Stomach smooth muscle (tissue), 2 donors: ENCODE measurements at regions not wholly inside any gene's neighbourhood (a gene's known extent, or its start where the extent isn't known, plus 50 kb on each side); places are given as distances from the start of the nearest gene placed in this dataset.

ENCODE experiments used
- H3K27ac ChIP-seq: one replicate; pipeline ENCODE4 v1.7.0; 2013; ENCODE audit warnings: mild to moderate bottlenecking, low read length, inconsistent platforms
- H3K27me3 ChIP-seq, 2 donors: one replicate each; pipeline ENCODE4 v1.7.0; 2013; ENCODE audit warnings: low read length in 2 of 2; ENCODE audit not compliant: insufficient read depth in 2 of 2, control insufficient read depth in 1 of 2
- H3K36me3 ChIP-seq, 2 donors: one replicate each; pipeline ENCODE4 v1.7.0; 2013; ENCODE audit warnings: low read length in 2 of 2; ENCODE audit not compliant: control insufficient read depth in 2 of 2, insufficient read depth in 2 of 2
- H3K4me1 ChIP-seq: one replicate; pipeline ENCODE4 v1.7.0; 2013; ENCODE audit warnings: low read length; ENCODE audit not compliant: control insufficient read depth, insufficient read depth
- H3K4me3 ChIP-seq, 2 donors: one replicate each; pipeline ENCODE4 v1.7.0; 2013; ENCODE audit warnings: low read length in 2 of 2
- H3K9ac ChIP-seq, 2 donors: one replicate each; pipeline ENCODE4 v1.7.0; 2013; ENCODE audit warnings: low read length in 2 of 2, mild to moderate bottlenecking in 1 of 2
- H3K9me3 ChIP-seq, 2 donors: one replicate each; pipeline ENCODE4 v1.7.0; 2013; ENCODE audit warnings: low read length in 2 of 2; ENCODE audit not compliant: control insufficient read depth in 2 of 2
- donor health status: healthy.
- donor health status: Pancreatic carcinoma.

DNA sequence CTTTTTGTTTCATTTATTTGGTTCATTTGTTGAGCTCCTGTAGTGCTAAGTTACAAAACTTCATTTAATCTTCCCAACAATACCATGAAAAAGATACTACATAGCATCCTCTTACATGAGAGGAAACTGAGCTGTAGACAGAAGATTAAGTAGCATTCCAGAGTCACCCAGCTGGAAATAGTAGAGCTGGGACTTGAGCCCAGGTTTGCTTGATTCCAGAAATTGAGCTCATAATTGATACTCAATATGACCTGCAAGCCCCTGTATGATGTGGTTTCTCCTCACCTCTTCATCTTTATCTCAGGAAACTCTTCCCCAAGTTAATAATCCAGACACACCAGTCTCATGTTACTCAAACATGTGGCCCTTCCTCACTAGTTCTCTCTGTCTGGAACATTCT, 87.0 kb upstream of the DAAM1 start:
- Histone ChIP-seq H3K36me3 (no peaks in the 10 kb centered on the region), H3K9ac (no peak overlapping the region), H3K4me1 (peaks cover 4% of the 10 kb centered on the region), H3K4me3 (no peak overlapping the region), H3K9me3 (no peaks in the 10 kb centered on the region), H3K27ac (no peak overlapping the region), H3K27me3 (no peaks in the 10 kb centered on the region)

DNA sequence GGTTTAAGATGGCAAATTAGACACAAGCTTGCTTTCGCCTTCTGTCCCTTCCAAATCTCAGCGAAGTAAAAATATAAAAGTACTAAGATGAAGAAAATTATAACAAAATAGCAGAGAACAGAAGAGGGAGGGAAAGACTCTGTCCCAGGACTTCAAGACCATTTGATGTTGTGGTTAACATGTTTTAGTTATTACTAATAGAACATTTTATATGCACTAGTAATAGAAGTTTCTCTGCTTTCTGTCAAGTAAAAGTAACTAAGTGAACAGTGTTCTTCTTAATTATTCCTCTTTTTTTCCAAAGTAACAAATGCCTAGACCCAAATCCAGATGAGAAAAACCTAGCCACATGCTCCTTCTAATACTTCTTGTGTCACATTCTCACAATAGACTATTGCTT, 85.1 kb upstream of the DAAM1 start:
- Histone ChIP-seq H3K9ac (no peak overlapping the region), H3K27me3 (no peaks in the 10 kb centered on the region), H3K4me1 (peaks cover 4% of the 10 kb centered on the region), H3K27ac (no peak overlapping the region), H3K4me3 (no peak overlapping the region), H3K9me3 (no peaks in the 10 kb centered on the region), H3K36me3 (no peaks in the 10 kb centered on the region)

DNA sequence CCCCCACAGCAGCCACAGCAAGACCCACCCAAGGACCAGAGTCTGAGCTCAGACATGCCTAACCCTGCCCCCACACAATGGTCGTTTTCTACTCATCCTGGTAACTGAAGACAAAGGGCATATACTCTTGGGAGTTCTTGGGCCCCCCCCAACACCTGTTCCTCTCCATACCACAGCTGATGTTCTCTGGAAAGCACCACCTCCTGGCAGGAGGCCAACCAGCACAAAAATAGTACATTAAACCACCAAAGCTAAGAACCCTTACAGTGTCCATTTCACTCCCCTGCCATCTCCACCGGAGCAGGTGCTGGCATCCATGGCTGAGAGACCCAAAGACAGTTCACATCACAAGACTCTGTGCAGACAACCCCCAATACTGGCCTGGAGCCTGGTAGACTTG, 80.6 kb upstream of the DAAM1 start:
- peaks cover 4% of the 10 kb centered on the region for H3K4me1 ChIP-seq
- no peak overlapping the region for H3K9ac ChIP-seq
- no peaks in the 10 kb centered on the region for H3K9me3 ChIP-seq
- H3K4me3 ChIP-seq, result no peak overlapping the region
- no peak overlapping the region for H3K27ac ChIP-seq
- no peaks in the 10 kb centered on the region for H3K27me3 ChIP-seq
- no peaks in the 10 kb centered on the region for H3K36me3 ChIP-seq

DNA sequence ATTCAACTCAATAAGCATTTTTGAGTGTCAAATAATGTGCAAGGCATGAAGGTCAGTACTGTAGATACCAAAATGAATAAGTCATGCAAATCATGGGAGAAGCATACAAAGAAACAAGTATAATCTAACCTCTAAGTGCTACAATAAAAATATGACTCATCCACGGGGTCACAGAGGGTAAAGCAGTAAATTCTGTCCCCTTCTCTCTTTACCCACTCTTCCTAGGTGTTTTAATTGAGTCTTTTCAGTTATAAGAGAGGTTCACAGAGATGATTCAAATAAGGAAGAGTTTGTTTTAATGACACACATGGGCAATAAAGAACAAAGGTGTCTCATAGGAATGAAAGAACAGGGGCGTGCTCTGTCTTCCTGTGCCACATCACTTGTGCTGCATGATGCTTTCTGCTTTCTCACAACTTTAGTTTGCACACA, 71.5 kb upstream of the DAAM1 start:
- peaks cover 2% of the 10 kb centered on the region for H3K4me1 ChIP-seq
- no peak overlapping the region for H3K27ac ChIP-seq

DNA sequence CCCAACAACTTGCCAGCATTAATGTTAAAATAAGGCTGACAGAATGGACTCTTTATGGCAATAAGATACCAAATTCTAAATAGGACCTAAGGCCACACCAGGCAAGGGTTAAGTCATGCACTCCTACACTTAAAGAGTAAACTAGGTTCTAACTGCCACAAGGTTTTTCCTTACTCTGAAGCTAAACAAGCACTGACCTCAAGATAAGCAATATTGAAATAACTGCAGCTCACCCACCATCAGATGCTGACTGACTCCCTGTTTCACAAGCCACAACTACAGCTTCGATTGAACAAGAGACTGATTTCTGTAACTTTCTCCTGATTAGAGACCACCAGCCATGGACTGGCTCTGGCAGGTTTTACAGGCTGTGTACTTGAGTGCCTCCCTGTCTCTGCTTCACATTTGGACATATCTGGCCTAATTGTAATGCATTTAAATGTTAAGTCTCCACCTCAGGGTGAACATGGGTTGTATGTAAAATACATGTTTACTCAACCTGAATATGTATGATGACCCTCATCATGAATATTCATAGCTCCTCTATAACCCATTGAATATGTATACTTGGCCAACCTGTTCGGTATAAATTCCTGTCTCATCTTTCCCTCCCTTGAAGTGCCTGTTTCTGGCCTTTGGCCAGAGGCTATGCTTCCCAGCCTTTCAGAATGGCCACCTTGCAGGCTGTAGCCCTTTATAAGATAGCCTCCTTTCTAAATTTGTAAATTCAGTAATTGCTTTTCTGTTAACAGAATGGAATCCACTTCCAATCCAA, 70.5 kb upstream of the DAAM1 start:
- Histone ChIP-seq H3K27ac (no peak overlapping the region), H3K4me1 (peaks cover 2% of the 10 kb centered on the region), H3K27me3 (no peaks in the 10 kb centered on the region), H3K4me3 (no peak overlapping the region), H3K9me3 (no peaks in the 10 kb centered on the region), H3K9ac (no peak overlapping the region), H3K36me3 (no peaks in the 10 kb centered on the region)

More for the DNA sequence above, 71.5 kb upstream of the DAAM1 start:
- no peaks in the 10 kb centered on the region for H3K9me3 ChIP-seq
- H3K4me3 ChIP-seq, result no peak overlapping the region
- H3K27me3 ChIP-seq, result no peaks in the 10 kb centered on the region
- no peaks in the 10 kb centered on the region for H3K36me3 ChIP-seq
- no peak overlapping the region for H3K9ac ChIP-seq

DNA sequence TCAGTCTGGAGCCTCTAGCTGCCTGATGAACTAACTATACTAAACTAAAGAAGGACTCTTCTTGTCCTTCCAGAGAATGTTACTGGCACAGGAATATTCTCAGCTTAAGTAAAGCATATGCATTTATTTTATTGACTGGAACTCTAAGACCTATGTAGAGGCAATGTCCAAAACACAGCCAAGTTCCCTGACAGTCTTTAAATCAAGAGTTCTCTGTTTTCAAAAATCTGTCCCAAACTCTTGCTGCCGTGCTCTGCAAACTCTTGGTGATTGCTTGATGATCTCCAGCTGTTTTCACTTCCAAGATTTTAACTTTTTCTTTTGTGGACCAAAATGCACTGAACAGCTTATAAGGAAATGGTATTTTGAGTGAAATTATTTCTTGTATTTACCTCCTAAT, 67.5 kb upstream of the DAAM1 start:
- H3K4me3 ChIP-seq, result no peak overlapping the region
- no peak overlapping the region for H3K27ac ChIP-seq
- peaks cover 2% of the 10 kb centered on the region for H3K4me1 ChIP-seq
- H3K27me3 ChIP-seq, result no peaks in the 10 kb centered on the region
- H3K9me3 ChIP-seq, result no peaks in the 10 kb centered on the region
- no peaks in the 10 kb centered on the region for H3K36me3 ChIP-seq
- no peak overlapping the region for H3K9ac ChIP-seq

DNA sequence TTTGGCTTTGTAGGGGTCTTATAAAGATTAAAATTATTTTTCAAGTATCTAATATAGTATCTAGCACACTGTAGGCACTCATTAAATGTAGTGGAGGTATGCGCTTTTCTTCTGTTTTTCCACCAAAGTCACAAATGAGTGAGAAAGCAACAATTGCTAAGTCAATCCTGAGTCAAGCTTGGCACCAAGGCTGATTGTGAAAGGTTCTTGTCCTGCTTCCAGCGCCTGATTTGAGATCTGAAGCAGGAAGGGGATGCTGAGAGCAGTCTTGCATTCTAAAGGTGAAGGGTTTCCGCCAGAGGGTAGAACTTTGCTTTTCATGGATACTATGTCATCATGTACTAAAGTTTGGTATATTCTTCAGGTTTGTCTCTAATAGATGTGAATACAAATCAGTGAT, 64.9 kb upstream of the DAAM1 start:
- Histone ChIP-seq H3K27me3 (no peaks in the 10 kb centered on the region), H3K27ac (no peak overlapping the region), H3K9me3 (no peaks in the 10 kb centered on the region), H3K9ac (no peak overlapping the region), H3K4me1 (peaks cover 2% of the 10 kb centered on the region), H3K36me3 (no peaks in the 10 kb centered on the region), H3K4me3 (no peak overlapping the region)

DNA sequence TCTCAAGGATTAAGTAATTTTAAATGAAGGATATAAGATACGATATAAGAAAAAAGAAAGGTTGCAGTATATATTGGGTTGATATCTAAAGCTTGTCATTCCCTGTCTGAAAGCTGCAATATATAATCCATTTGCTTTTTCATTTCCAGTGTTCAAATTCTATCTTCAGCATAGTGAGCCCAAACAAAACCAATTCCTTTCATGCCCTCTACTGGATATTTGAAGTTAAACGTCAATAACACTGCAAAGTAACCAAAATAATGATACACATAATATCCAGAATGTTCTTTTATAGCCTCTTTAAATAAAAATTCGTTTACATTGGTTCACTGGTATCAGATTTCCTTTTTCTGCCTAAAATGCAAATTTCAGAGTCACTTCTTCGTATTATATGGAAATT, 64.5 kb upstream of the DAAM1 start:
- no peak overlapping the region for H3K4me3 ChIP-seq
- H3K36me3 ChIP-seq, result no peaks in the 10 kb centered on the region
- H3K9ac ChIP-seq, result no peak overlapping the region
- no peaks in the 10 kb centered on the region for H3K27me3 ChIP-seq
- peaks cover 2% of the 10 kb centered on the region for H3K4me1 ChIP-seq
- H3K9me3 ChIP-seq, result no peaks in the 10 kb centered on the region
- no peak overlapping the region for H3K27ac ChIP-seq

DNA sequence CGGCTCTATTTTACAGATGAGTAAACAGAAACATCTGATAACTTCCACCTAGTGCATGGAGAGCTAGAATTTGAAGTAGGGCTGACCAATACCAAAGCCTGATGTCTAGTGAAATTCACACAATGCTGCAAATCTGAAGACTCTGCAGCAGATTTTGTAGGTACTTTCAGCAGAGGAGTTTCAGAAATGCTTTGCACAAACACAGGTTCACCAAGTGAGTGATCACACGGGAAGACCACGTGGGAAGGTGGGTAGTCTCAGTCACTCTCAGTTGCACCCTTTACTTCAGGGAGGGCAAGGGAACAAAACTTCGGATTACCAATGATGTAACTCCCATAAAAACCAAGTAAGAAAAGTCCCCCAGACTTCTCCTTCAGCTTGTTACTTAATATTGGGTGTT, 63.3 kb upstream of the DAAM1 start:
- H3K36me3 ChIP-seq, result no peaks in the 10 kb centered on the region
- H3K4me3 ChIP-seq, result no peak overlapping the region
- H3K27me3 ChIP-seq, result no peaks in the 10 kb centered on the region
- peaks cover 2% of the 10 kb centered on the region for H3K4me1 ChIP-seq
- H3K27ac ChIP-seq, result no peak overlapping the region
- no peaks in the 10 kb centered on the region for H3K9me3 ChIP-seq
- H3K9ac ChIP-seq, result no peak overlapping the region

DNA sequence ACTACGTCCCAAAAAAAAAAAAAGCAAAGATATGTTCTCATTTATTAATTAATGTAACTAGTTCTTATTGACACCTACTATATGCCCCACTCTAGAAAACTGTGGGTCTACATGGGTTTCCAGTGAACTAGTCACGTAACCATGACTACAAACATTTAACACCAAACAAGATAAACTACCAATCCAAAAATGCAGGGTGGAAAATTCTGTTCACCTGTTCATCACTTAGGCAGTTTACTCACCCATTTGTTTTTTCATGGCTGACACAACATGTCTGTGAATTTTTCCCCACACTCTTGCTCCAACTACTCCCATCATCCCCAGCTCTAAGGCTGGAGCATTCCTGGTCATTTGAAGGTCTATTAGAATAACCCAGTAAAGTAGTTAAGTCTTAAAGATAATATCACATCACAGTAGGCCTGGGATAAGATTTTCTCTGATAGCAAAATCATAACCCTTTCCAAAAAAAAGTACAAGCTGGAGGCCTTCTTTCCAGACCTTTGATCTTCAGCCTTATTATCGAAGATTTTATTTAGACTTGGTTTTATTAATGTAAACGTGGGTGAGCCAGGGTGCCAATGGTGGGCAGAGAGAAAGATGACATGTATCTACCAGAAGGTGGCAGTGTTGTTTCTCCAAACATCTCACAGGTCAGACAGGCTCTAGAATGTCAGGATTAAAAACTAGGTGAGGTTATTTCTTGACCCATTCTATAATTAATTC, 61.6 kb upstream of the DAAM1 start:
- H3K9ac ChIP-seq, result no peak overlapping the region
- H3K36me3 ChIP-seq, result no peaks in the 10 kb centered on the region
- H3K4me1 ChIP-seq, result peaks cover 4% of the 10 kb centered on the region
- H3K4me3 ChIP-seq, result no peak overlapping the region
- no peaks in the 10 kb centered on the region for H3K9me3 ChIP-seq
- H3K27ac ChIP-seq, result no peak overlapping the region
- H3K27me3 ChIP-seq, result no peaks in the 10 kb centered on the region

DNA sequence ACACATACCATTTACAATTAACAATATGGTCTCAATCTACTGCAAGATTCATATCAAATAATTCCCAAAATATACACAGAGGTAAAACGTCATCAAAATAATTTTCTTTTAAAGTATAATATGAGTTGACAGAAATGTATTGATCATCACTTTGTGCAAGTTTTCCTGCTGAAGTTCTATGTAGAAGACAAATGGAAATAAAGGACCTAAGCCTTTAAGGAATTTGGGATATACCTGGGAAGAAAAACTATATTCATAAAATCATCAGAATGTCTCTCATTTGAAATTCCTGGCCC, 61.1 kb upstream of the DAAM1 start:
- Histone ChIP-seq H3K27me3 (no peaks in the 10 kb centered on the region), H3K4me1 (peaks cover 3% of the 10 kb centered on the region), H3K9me3 (no peaks in the 10 kb centered on the region), H3K9ac (no peak overlapping the region), H3K36me3 (no peaks in the 10 kb centered on the region), H3K4me3 (no peak overlapping the region), H3K27ac (no peak overlapping the region)
